SK-N-SH treated with all-trans-retinoic acid at 6 μM for 48 hours (cell line): ENCODE measurements at regions not wholly inside any gene's neighbourhood (a gene's known extent, or its start where the extent isn't known, plus 50 kb on each side); places are given as distances from the start of the nearest gene placed in this dataset.
A peak's percentile ranks its signal among the peaks of the same experiment; 100 is the strongest.

Experiments used
- ATAC-seq: fragments of 200-7000 bp; cut with Tn5 transposase; 3 replicates; pipeline ENCODE4 v1.9.1; 2020; ENCODE audit warnings: mild to moderate bottlenecking, moderate library complexity
- ARNTL ChIP-seq: fragments of 450-650 bp; formaldehyde crosslinking; IDR thresholded peaks from 2 replicates; pipeline ENCODE4 v1.5.0; 2020; ENCODE audit warnings: low read depth, mild to moderate bottlenecking, moderate library complexity, borderline replicate concordance
- BACH2 ChIP-seq: fragments of 250-450 bp; sonication (Bioruptor Pico); IDR thresholded peaks from 2 replicates; pipeline ENCODE4 v1.9.0; 2021; ENCODE audit warnings: mild to moderate bottlenecking, borderline replicate concordance
- CSDC2 ChIP-seq: fragments of 250-450 bp; sonication (Bioruptor Pico); IDR thresholded peaks from 2 replicates; pipeline ENCODE4 v1.5.0; 2020; ENCODE audit warnings: mild to moderate bottlenecking, moderate library complexity
- ESRRG ChIP-seq: fragments of 250-450 bp; sonication (Bioruptor Pico); IDR thresholded peaks from 2 replicates; pipeline ENCODE4 v1.6.1; 2021; ENCODE audit warnings: mild to moderate bottlenecking
- GLIS3 ChIP-seq: fragments of 250-450 bp; sonication (Bioruptor Pico); IDR thresholded peaks from 2 replicates; pipeline ENCODE4 v1.5.0; 2020; ENCODE audit warnings: mild to moderate bottlenecking, moderate library complexity
- ISL1 ChIP-seq: fragments of 250-450 bp; sonication (Bioruptor Pico); IDR thresholded peaks from 2 replicates; pipeline ENCODE4 v2.1.2; 2022; ENCODE audit warnings: mild to moderate bottlenecking, moderate library complexity
- OSR1 ChIP-seq: fragments of 250-450 bp; sonication (Bioruptor Pico); IDR thresholded peaks from 2 replicates; pipeline ENCODE4 v1.8.0; 2022; ENCODE audit warnings: moderate library complexity, mild to moderate bottlenecking, inconsistent platforms
- PPARA ChIP-seq: fragments of 250-450 bp; sonication (Bioruptor Pico); IDR thresholded peaks from 2 replicates; pipeline ENCODE4 v1.5.0; 2020; ENCODE audit warnings: mild to moderate bottlenecking, borderline replicate concordance
- RARB ChIP-seq: fragments of 250-450 bp; sonication (Bioruptor Pico); IDR thresholded peaks from 2 replicates; pipeline ENCODE4 v1.8.0; 2021; ENCODE audit warnings: mild to moderate bottlenecking, moderate library complexity
- SNAI2 ChIP-seq: fragments of 250-450 bp; sonication (Bioruptor Pico); IDR thresholded peaks from 2 replicates; pipeline ENCODE4 v1.5.0; 2020; ENCODE audit warnings: mild to moderate bottlenecking, moderate library complexity
- TCF4 ChIP-seq: fragments of 250-450 bp; sonication (Bioruptor Pico); IDR thresholded peaks from 2 replicates; pipeline ENCODE4 v1.8.0; 2021; ENCODE audit warnings: mild to moderate bottlenecking, moderate library complexity, borderline replicate concordance
- TOX ChIP-seq: fragments of 250-450 bp; sonication (Bioruptor Pico); IDR thresholded peaks from 2 replicates; pipeline ENCODE4 v1.8.0; 2021; ENCODE audit warnings: mild to moderate bottlenecking, moderate library complexity, borderline replicate concordance
- ZC3H10 ChIP-seq: fragments of 250-450 bp; sonication (Bioruptor Pico); IDR thresholded peaks from 2 replicates; pipeline ENCODE4 v1.5.1; 2021; ENCODE audit warnings: mild to moderate bottlenecking, moderate library complexity
- ZFP3 ChIP-seq: fragments of 250-450 bp; sonication (Bioruptor Pico); IDR thresholded peaks from 2 replicates; pipeline ENCODE4 v1.5.0; 2020; ENCODE audit warnings: mild to moderate bottlenecking, moderate library complexity
- ZFP30 ChIP-seq: fragments of 450-650 bp; formaldehyde crosslinking; IDR thresholded peaks from 2 replicates; pipeline ENCODE4 v1.5.0; 2022; ENCODE audit warnings: mild to moderate bottlenecking, moderate library complexity
- ZNF565 ChIP-seq: fragments of 450-650 bp; formaldehyde crosslinking; conservative IDR thresholded peaks from 2 replicates; pipeline ENCODE4 v1.5.0; 2020; ENCODE audit warnings: low read depth, mild to moderate bottlenecking, moderate library complexity
- ZNF70 ChIP-seq: fragments of 450-650 bp; formaldehyde crosslinking; IDR thresholded peaks from 2 replicates; pipeline ENCODE4 v1.5.0; 2020; ENCODE audit warnings: mild to moderate bottlenecking, moderate library complexity
- ZNF8 ChIP-seq: fragments of 450-650 bp; formaldehyde crosslinking; IDR thresholded peaks from 2 replicates; pipeline ENCODE4 v1.5.0; 2020; ENCODE audit warnings: mild to moderate bottlenecking, moderate library complexity
- TF ChIP-seq, protein P1 (sequence below): fragments of 250-450 bp; sonication (Bioruptor Pico); IDR thresholded peaks from 2 replicates; pipeline ENCODE4 v1.8.0; 2020; ENCODE audit warnings: mild to moderate bottlenecking, moderate library complexity, borderline replicate concordance
- TF ChIP-seq, protein P2 (sequence below): fragments of 250-450 bp; sonication (Bioruptor Pico); IDR thresholded peaks from 2 replicates; pipeline ENCODE4 v1.5.0; 2020; ENCODE audit warnings: mild to moderate bottlenecking, moderate library complexity
- TF ChIP-seq, protein P3 (sequence below): fragments of 250-450 bp; sonication (Bioruptor Pico); IDR thresholded peaks from 2 replicates; pipeline ENCODE4 v1.5.1; 2021; ENCODE audit warnings: mild to moderate bottlenecking, moderate library complexity

DNA sequence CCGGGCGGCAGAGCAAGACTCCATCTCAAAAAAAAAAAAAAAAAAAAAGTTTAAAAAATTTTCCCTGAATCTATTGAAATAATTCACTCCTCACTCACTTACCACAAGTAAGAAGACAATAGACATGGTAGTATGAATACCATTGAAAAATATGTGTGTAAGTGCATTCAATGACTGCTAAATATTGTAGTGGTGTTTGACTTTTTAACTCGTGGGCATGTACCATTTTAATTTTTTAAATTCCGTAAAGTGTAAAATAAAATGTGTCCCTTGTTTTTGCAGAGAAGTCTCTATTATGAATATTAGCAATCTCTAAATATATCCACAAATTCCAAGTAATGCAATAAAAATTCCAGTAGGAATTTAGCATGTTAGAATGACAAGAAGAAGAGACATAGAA, 134.1 kb downstream of the COPS8 start (continued):
- TF ChIP-seq, protein P1, sequence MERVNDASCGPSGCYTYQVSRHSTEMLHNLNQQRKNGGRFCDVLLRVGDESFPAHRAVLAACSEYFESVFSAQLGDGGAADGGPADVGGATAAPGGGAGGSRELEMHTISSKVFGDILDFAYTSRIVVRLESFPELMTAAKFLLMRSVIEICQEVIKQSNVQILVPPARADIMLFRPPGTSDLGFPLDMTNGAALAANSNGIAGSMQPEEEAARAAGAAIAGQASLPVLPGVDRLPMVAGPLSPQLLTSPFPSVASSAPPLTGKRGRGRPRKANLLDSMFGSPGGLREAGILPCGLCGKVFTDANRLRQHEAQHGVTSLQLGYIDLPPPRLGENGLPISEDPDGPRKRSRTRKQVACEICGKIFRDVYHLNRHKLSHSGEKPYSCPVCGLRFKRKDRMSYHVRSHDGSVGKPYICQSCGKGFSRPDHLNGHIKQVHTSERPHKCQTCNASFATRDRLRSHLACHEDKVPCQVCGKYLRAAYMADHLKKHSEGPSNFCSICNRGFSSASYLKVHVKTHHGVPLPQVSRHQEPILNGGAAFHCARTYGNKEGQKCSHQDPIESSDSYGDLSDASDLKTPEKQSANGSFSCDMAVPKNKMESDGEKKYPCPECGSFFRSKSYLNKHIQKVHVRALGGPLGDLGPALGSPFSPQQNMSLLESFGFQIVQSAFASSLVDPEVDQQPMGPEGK (CRISPR knock-in tag): no peak
- TF ChIP-seq, protein P2, sequence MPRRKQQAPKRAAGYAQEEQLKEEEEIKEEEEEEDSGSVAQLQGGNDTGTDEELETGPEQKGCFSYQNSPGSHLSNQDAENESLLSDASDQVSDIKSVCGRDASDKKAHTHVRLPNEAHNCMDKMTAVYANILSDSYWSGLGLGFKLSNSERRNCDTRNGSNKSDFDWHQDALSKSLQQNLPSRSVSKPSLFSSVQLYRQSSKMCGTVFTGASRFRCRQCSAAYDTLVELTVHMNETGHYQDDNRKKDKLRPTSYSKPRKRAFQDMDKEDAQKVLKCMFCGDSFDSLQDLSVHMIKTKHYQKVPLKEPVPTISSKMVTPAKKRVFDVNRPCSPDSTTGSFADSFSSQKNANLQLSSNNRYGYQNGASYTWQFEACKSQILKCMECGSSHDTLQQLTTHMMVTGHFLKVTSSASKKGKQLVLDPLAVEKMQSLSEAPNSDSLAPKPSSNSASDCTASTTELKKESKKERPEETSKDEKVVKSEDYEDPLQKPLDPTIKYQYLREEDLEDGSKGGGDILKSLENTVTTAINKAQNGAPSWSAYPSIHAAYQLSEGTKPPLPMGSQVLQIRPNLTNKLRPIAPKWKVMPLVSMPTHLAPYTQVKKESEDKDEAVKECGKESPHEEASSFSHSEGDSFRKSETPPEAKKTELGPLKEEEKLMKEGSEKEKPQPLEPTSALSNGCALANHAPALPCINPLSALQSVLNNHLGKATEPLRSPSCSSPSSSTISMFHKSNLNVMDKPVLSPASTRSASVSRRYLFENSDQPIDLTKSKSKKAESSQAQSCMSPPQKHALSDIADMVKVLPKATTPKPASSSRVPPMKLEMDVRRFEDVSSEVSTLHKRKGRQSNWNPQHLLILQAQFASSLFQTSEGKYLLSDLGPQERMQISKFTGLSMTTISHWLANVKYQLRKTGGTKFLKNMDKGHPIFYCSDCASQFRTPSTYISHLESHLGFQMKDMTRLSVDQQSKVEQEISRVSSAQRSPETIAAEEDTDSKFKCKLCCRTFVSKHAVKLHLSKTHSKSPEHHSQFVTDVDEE (CRISPR knock-in tag): no peak
- no peak for TF ChIP-seq RARB (CRISPR knock-in tag)
- TF ChIP-seq GLIS3 (CRISPR knock-in tag): no peak

DNA sequence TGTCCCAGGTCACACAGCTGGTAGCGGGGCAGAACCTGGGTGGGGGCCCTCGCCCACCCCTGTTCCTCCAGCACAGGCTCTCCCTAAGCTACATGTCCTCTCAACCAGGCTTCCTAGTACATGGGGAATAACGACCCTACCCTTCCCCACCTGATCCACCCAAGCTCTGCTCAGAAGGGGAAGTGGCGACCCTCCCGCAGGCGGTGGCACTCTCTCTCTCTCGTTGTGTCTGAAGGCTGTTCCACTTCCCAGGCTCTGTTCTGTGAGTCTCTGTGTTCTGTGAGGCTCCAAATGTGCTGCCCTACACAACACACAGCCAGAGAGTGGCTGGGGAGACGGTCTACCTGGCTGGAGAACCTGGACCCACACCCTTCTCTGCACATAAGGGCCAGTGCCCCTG, 135.8 kb downstream of the COPS8 start:
- ATAC-seq: peak; percentile 4; the same call in 2 of the 3 replicates
- TF ChIP-seq TCF4 (CRISPR knock-in tag) (no peak), CSDC2 (CRISPR knock-in tag) (no peak), ZFP30 (CRISPR knock-in tag) (no peak), PPARA (CRISPR knock-in tag) (no peak), GLIS3 (CRISPR knock-in tag) (no peak), ZNF70 (CRISPR knock-in tag) (no peak), ISL1 (CRISPR knock-in tag) (no peak), OSR1 (CRISPR knock-in tag) (no peak), TOX (CRISPR knock-in tag) (no peak), ARNTL (CRISPR knock-in tag) (no peak), ZC3H10 (CRISPR knock-in tag) (no peak), SNAI2 (no peak), ZNF8 (no peak), ZNF565 (no peak), ZFP3 (CRISPR knock-in tag) (no peak), RARB (CRISPR knock-in tag) (no peak)
- TF ChIP-seq, protein P2 (CRISPR knock-in tag): no peak
- TF ChIP-seq, protein P3, sequence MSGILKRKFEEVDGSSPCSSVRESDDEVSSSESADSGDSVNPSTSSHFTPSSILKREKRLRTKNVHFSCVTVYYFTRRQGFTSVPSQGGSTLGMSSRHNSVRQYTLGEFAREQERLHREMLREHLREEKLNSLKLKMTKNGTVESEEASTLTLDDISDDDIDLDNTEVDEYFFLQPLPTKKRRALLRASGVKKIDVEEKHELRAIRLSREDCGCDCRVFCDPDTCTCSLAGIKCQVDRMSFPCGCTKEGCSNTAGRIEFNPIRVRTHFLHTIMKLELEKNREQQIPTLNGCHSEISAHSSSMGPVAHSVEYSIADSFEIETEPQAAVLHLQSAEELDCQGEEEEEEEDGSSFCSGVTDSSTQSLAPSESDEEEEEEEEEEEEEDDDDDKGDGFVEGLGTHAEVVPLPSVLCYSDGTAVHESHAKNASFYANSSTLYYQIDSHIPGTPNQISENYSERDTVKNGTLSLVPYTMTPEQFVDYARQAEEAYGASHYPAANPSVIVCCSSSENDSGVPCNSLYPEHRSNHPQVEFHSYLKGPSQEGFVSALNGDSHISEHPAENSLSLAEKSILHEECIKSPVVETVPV: no peak
- TF ChIP-seq, protein P1 (CRISPR knock-in tag): no peak
- TF ChIP-seq, all 23 proteins: peak for 0

DNA sequence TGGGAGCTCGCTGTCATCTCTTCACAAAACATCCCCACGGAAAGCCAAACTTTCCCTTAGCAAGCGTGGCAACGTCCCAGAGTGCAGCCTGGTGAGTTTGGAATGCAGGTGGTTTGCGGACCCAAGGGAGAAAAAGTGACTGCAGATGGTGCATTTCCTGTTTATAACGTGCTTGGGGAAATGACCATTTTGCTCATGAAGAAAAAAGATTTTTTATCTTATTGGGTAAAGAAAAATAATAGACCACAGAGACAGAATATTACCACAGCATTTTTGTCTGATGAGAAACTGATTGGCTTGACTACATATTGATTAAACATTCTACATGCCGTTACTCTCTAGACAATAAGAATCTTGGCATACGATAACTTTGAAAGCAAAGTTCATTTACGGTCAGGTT, 136.5 kb downstream of the COPS8 start:
- no peak for TF ChIP-seq ARNTL (CRISPR knock-in tag)
- no peak for TF ChIP-seq ZFP30 (CRISPR knock-in tag)
- no peak for TF ChIP-seq ESRRG
- no peak for TF ChIP-seq BACH2 (CRISPR knock-in tag)
- no peak for TF ChIP-seq ZNF8
- no peak for TF ChIP-seq ZC3H10 (CRISPR knock-in tag)
- no peak for TF ChIP-seq TCF4 (CRISPR knock-in tag)
- no peak for TF ChIP-seq ZNF70 (CRISPR knock-in tag)
- no peak for TF ChIP-seq ISL1 (CRISPR knock-in tag)
- TF ChIP-seq, protein P1 (CRISPR knock-in tag): no peak
- TF ChIP-seq, protein P3: no peak
- TF ChIP-seq, all 23 proteins: peak for 0
- peak; percentile 45 for ATAC-seq
